DND-41 (cell line): ENCODE measurements at regions not wholly inside any gene's neighbourhood (a gene's known extent, or its start where the extent isn't known, plus 50 kb on each side); places are given as distances from the start of the nearest gene placed in this dataset.

Experiments used
- ATAC-seq: fragments of 200-7000 bp; cut with Tn5 transposase; 3 replicates; pipeline ENCODE4 v1.9.1; 2021; ENCODE audit warnings: low read depth; ENCODE audit not compliant: insufficient read depth
- DNase-seq: peaks from one replicate; pipeline ENCODE4 v3.0.0-alpha.2; 2020
- H2AFZ ChIP-seq: 2 replicates; pipeline ENCODE4 v1.6.0; 2012; ENCODE audit warnings: low read depth, low read length
- H3K27ac ChIP-seq: 2 replicates; pipeline ENCODE4 v1.5.1; 2012; ENCODE audit warnings: low read length, inconsistent platforms
- H3K27me3 ChIP-seq: fragments of 200-600 bp; sonication (generic); 2 replicates; pipeline ENCODE4 v1.6.0; 2012; ENCODE audit warnings: low read length, mild to moderate bottlenecking, inconsistent platforms; ENCODE audit not compliant: insufficient read depth, poor library complexity
- H3K36me3 ChIP-seq: 2 replicates; pipeline ENCODE4 v1.5.1; 2012; ENCODE audit warnings: low read length, inconsistent platforms; ENCODE audit not compliant: insufficient read depth
- H3K4me1 ChIP-seq: 2 replicates; pipeline ENCODE4 v1.5.1; 2012; ENCODE audit warnings: mild to moderate bottlenecking, low read length; ENCODE audit not compliant: insufficient read depth
- H3K4me2 ChIP-seq: 2 replicates; pipeline ENCODE4 v1.6.0; 2012; ENCODE audit warnings: mild to moderate bottlenecking, moderate library complexity, low read length, inconsistent platforms; ENCODE audit not compliant: insufficient read depth
- H3K4me3 ChIP-seq, 2 experiments: fragments of 200-600 bp in 1 of 2; shearing (Covaris generic) in 1 of 2; 2 replicates each; pipeline ENCODE4 v1.5.1; 2012 to 2016; ENCODE audit warnings: inconsistent platforms in 2 of 2, low read length in 2 of 2, mild to moderate bottlenecking in 2 of 2, low read depth in 1 of 2, moderate library complexity in 1 of 2
- H3K79me2 ChIP-seq: 2 replicates; pipeline ENCODE4 v1.6.0; 2012; ENCODE audit warnings: low read length, inconsistent platforms; ENCODE audit not compliant: insufficient read depth
- H3K9ac ChIP-seq: 2 replicates; pipeline ENCODE4 v1.6.0; 2012; ENCODE audit warnings: low read depth, mild to moderate bottlenecking, inconsistent platforms, low read length, moderate library complexity
- H3K9me3 ChIP-seq: 2 replicates; pipeline ENCODE4 v1.5.1; 2012; ENCODE audit warnings: low read length, moderate library complexity, mild to moderate bottlenecking, inconsistent platforms; ENCODE audit not compliant: insufficient read depth, severe bottlenecking
- H4K20me1 ChIP-seq: 2 replicates; pipeline ENCODE4 v1.6.0; 2012; ENCODE audit warnings: low read length; ENCODE audit not compliant: insufficient read depth
- CTCF ChIP-seq: IDR thresholded peaks from 2 replicates; pipeline ENCODE4 v1.5.1; 2012; ENCODE audit warnings: borderline replicate concordance, low read length, moderate library complexity, mild to moderate bottlenecking; ENCODE audit not compliant: poor library complexity, severe bottlenecking; ENCODE audit errors: extremely low read depth
- EZH2 ChIP-seq: IDR thresholded peaks from 3 replicates; pipeline ENCODE4 v1.6.1; 2012; ENCODE audit warnings: borderline replicate concordance, low read depth, mild to moderate bottlenecking, moderate library complexity, low read length, inconsistent platforms; ENCODE audit not compliant: severe bottlenecking

- H3K27me3 ChIP-seq = no peaks in the 10 kb centered on the region
- H3K36me3 ChIP-seq = no peaks in the 10 kb centered on the region
- peak overlapping the region; percentile 100 for H3K27ac ChIP-seq
- peaks cover 67% of the 10 kb centered on the region for H3K4me1 ChIP-seq
- no peak for TF ChIP-seq EZH2
- TF ChIP-seq CTCF = no peak
- no peaks in the 10 kb centered on the region for H3K79me2 ChIP-seq
- peak overlapping the region; percentile 71 for H3K9ac ChIP-seq
- H3K4me2 ChIP-seq = peak overlapping the region; percentile 72
- no peaks in the 10 kb centered on the region for H4K20me1 ChIP-seq
- H3K4me3 ChIP-seq = no peak overlapping the region
- no peaks in the 10 kb centered on the region for H3K9me3 ChIP-seq
- DNase-seq (peak; percentile 71), ATAC-seq (no peak)
- H2AFZ ChIP-seq = no peak overlapping the region
Observed at GRCh38 chr6:14454473-14454775, 336.9 kb downstream of the CD83 start.

GRCh38 chr6:14455427-14455826 is 337.9 kb downstream of the CD83 start:
- Histone ChIP-seq H3K79me2 (no peaks in the 10 kb centered on the region), H3K4me2 (no peak overlapping the region), H4K20me1 (no peaks in the 10 kb centered on the region), H3K9ac (no peak overlapping the region), H3K9me3 (no peaks in the 10 kb centered on the region), H3K36me3 (no peaks in the 10 kb centered on the region), H3K27ac (peak overlapping the region; percentile 100), H3K27me3 (no peaks in the 10 kb centered on the region), H3K4me1 (peaks cover 62% of the 10 kb centered on the region), H3K4me3 (no peak overlapping the region), H2AFZ (no peak overlapping the region)
- TF ChIP-seq EZH2 = no peak
- no peak for TF ChIP-seq CTCF
- DNase-seq (no peak), ATAC-seq (no peak)

DNA sequence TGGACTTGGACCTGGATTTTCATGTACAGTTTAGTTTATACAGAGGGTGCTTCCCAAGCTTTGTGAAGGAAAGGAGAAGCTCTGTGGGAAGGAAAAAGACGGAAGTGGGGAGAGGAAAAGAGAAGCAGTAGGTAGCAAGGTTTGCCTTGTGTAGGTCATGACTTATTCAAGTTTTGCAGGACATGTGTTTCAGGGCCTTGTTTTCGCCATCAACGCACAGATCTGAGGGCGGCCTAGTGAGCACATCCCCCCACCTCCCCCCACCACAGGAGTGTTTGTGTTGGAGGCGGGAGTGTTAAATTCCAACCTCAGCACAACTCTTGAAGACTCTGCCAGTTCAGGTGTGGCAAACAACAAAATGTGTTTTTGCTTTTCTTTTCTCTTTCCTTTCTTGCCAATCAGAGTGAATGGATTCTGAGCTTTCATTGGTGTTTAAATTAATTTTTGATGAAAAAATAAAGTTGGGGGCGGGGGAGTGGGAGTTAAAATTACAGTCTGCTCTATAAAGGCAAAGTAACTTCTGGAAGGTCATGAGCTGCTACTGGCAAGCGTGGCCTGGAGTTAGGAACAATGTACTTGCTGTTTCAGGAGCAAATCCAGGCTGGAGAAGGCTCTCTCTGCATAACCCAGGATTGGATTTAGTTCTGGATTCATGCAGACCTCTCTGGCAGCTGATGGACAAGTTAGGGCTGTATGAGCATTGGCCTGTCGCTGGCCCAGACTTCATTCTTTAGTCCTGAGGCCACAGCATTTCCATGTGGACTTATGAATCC is 338.5 kb downstream of the CD83 start:
- H3K27ac ChIP-seq = peak overlapping the region; percentile 100
- H3K9ac ChIP-seq = no peak overlapping the region
- no peak overlapping the region for H2AFZ ChIP-seq
- H3K79me2 ChIP-seq = no peaks in the 10 kb centered on the region
- no peaks in the 10 kb centered on the region for H4K20me1 ChIP-seq
- no peak overlapping the region for H3K4me3 ChIP-seq
- DNase-seq (no peak), ATAC-seq (no peak)
- no peaks in the 10 kb centered on the region for H3K27me3 ChIP-seq
- no peaks in the 10 kb centered on the region for H3K36me3 ChIP-seq
- TF ChIP-seq EZH2 (no peak), CTCF (no peak)
- H3K4me1 ChIP-seq = peaks cover 55% of the 10 kb centered on the region
- H3K9me3 ChIP-seq = no peaks in the 10 kb centered on the region
- no peak overlapping the region for H3K4me2 ChIP-seq

GRCh38 chr6:14456941-14457340 is 339.4 kb downstream of the CD83 start:
- no peak overlapping the region for H3K4me3 ChIP-seq
- no peaks in the 10 kb centered on the region for H3K79me2 ChIP-seq
- H3K4me2 ChIP-seq = no peak overlapping the region
- H3K27ac ChIP-seq = no peak overlapping the region
- H3K27me3 ChIP-seq = no peaks in the 10 kb centered on the region
- H3K9me3 ChIP-seq = no peaks in the 10 kb centered on the region
- peaks cover 47% of the 10 kb centered on the region for H3K4me1 ChIP-seq
- no peaks in the 10 kb centered on the region for H3K36me3 ChIP-seq
- no peak overlapping the region for H3K9ac ChIP-seq
- no peak for DNase-seq
- TF ChIP-seq CTCF (no peak), EZH2 (no peak)
- no peak for ATAC-seq
- H4K20me1 ChIP-seq = no peaks in the 10 kb centered on the region
- no peak overlapping the region for H2AFZ ChIP-seq
